Gastroesophageal sphincter (tissue), 4 donors: ENCODE measurements at regions not wholly inside any gene's neighbourhood (a gene's known extent, or its start where the extent isn't known, plus 50 kb on each side); places are given as distances from the start of the nearest gene placed in this dataset.

Source experiments
- ATAC-seq: fragments of 150-250 bp; one replicate; pipeline ENCODE4 v1.9.1; 2016; ENCODE audit warnings: mild to moderate bottlenecking, moderate library complexity
- H3K27ac ChIP-seq, 4 donors: fragments of 200-600 bp; sonication (generic) in 3 of 4; 1 replicate in 3 of 4; 2 replicates in 1 of 4; pipeline ENCODE4 v1.5.1; 2016 to 2019
- H3K27me3 ChIP-seq: fragments of 200-600 bp; sonication (generic); one replicate; pipeline ENCODE4 v1.5.1; 2019
- H3K36me3 ChIP-seq, 2 donors: fragments of 200-600 bp; sonication (generic); one replicate each; pipeline ENCODE4 v1.5.1; 2019; ENCODE audit warnings: control low read depth in 1 of 2
- H3K4me1 ChIP-seq, 3 donors: fragments of 200-600 bp; sonication (generic); 1 replicate in 2 of 3; 2 replicates in 1 of 3; pipeline ENCODE4 v1.5.1; 2016 to 2019; ENCODE audit warnings: control low read depth in 2 of 3
- H3K4me3 ChIP-seq, 2 donors: fragments of 200-600 bp; sonication (generic); one replicate each; pipeline ENCODE4 v1.5.1; 2019; ENCODE audit warnings: mild to moderate bottlenecking in 1 of 2, moderate library complexity in 1 of 2
- H3K9me3 ChIP-seq, 3 donors: fragments of 200-600 bp; sonication (generic); one replicate each; pipeline ENCODE4 v1.5.1; 2017 to 2019; ENCODE audit warnings: control low read depth in 2 of 3
- EP300 ChIP-seq: sonication (generic); formaldehyde crosslinking; IDR thresholded peaks from one replicate; pipeline ENCODE4 v1.6.1; 2017; ENCODE audit warnings: antibody characterized with exemption, mild to moderate bottlenecking
- POLR2A ChIP-seq, 2 donors: fragments of 450-650 bp; IDR thresholded peaks; one replicate each; pipeline ENCODE4 v1.6.1; 2017; ENCODE audit warnings: antibody characterized with exemption in 2 of 2, mild to moderate bottlenecking in 2 of 2, moderate library complexity in 1 of 2
- POLR2AphosphoS5 ChIP-seq: sonication (generic); formaldehyde crosslinking; IDR thresholded peaks from one replicate; pipeline ENCODE4 v1.6.1; 2017; ENCODE audit warnings: antibody characterized with exemption
- WGBS, 2 donors: methylation state at CpG; one replicate each; pipeline ENCODE4 v1.1.5; 2018; ENCODE audit warnings: low coverage in 1 of 2; 5-methylcytosine and 5-hydroxymethylcytosine counted together
- TF ChIP-seq, protein P1 (sequence below), 4 experiments: fragments of 200-600 bp in 2 of 4; fragments of 450-650 bp in 2 of 4; sonication (generic) in 1 of 4; IDR thresholded peaks; one replicate each; pipeline ENCODE4 v1.5.1; 2017 to 2019; ENCODE audit warnings: antibody characterized with exemption in 4 of 4, mild to moderate bottlenecking in 2 of 4, moderate library complexity in 2 of 4

GRCh38 chr16:86844695-86845094, 266.3 kb downstream of the FOXL1 start:
- no peak for TF ChIP-seq POLR2A (IDR thresholded peaks at IDR 0.05)
- Histone ChIP-seq H3K36me3 (no peaks in the 10 kb centered on the region), H3K4me1 (no peaks in the 10 kb centered on the region), H3K27ac (no peak overlapping the region), H3K9me3 (no peaks in the 10 kb centered on the region), H3K4me3 (no peak overlapping the region), H3K27me3 (peaks cover 25% of the 10 kb centered on the region)
- ATAC-seq, result no peak
- 75 to 100% methylated on average over 1 to 8 of the region's 16 CpGs for WGBS, 2 donors

- peaks cover 25% of the 10 kb centered on the region for H3K27me3 ChIP-seq
- no peaks in the 10 kb centered on the region for H3K9me3 ChIP-seq
- H3K4me3 ChIP-seq, result no peak overlapping the region
- TF ChIP-seq POLR2A (IDR thresholded peaks at IDR 0.05) (no peak), POLR2AphosphoS5 (no peak), EP300 (no peak)
- TF ChIP-seq, protein P1, sequence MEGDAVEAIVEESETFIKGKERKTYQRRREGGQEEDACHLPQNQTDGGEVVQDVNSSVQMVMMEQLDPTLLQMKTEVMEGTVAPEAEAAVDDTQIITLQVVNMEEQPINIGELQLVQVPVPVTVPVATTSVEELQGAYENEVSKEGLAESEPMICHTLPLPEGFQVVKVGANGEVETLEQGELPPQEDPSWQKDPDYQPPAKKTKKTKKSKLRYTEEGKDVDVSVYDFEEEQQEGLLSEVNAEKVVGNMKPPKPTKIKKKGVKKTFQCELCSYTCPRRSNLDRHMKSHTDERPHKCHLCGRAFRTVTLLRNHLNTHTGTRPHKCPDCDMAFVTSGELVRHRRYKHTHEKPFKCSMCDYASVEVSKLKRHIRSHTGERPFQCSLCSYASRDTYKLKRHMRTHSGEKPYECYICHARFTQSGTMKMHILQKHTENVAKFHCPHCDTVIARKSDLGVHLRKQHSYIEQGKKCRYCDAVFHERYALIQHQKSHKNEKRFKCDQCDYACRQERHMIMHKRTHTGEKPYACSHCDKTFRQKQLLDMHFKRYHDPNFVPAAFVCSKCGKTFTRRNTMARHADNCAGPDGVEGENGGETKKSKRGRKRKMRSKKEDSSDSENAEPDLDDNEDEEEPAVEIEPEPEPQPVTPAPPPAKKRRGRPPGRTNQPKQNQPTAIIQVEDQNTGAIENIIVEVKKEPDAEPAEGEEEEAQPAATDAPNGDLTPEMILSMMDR (IDR thresholded peaks at IDR 0.05), result no peak
- H3K36me3 ChIP-seq, result no peaks in the 10 kb centered on the region
- 90 to 92% methylated on average over 2 to 6 of the region's 7 CpGs for WGBS, 2 donors
- ATAC-seq, result no peak
- H3K4me1 ChIP-seq, result no peaks in the 10 kb centered on the region
- no peak overlapping the region for H3K27ac ChIP-seq
Observed at GRCh38 chr16:86846136-86846535, 267.8 kb downstream of the FOXL1 start.

- Histone ChIP-seq H3K27me3 (peaks cover 25% of the 10 kb centered on the region), H3K36me3 (no peaks in the 10 kb centered on the region), H3K4me3 (no peak overlapping the region), H3K9me3 (no peaks in the 10 kb centered on the region), H3K27ac (no peak overlapping the region), H3K4me1 (no peaks in the 10 kb centered on the region)
- WGBS, 2 donors, result 41 to 69% methylated on average over 4 to 8 of the region's 8 CpGs
- TF ChIP-seq, protein P1 (IDR thresholded peaks at IDR 0.05), result no peak
- TF ChIP-seq EP300 (no peak), POLR2AphosphoS5 (no peak), POLR2A (IDR thresholded peaks at IDR 0.05) (no peak)
- no peak for ATAC-seq
Observed at GRCh38 chr16:86848821-86849220, 270.5 kb downstream of the FOXL1 start.

- H3K36me3 ChIP-seq, result no peaks in the 10 kb centered on the region
- 40% methylated on average over 3 of the region's 12 CpGs; no CpG with 5 or more reads in 1 of the 2 donors for WGBS, 2 donors
- TF ChIP-seq POLR2A (IDR thresholded peaks at IDR 0.05), result no peak
- TF ChIP-seq, protein P1 (IDR thresholded peaks at IDR 0.05), result no peak
- no peak for TF ChIP-seq POLR2AphosphoS5
- no peak for TF ChIP-seq EP300
- H3K4me1 ChIP-seq, result no peaks in the 10 kb centered on the region
- peaks cover 25% of the 10 kb centered on the region for H3K27me3 ChIP-seq
- no peaks in the 10 kb centered on the region for H3K9me3 ChIP-seq
- H3K27ac ChIP-seq, result no peak overlapping the region
- no peak for ATAC-seq
- no peak overlapping the region for H3K4me3 ChIP-seq
Observed at GRCh38 chr16:86850670-86851069, 272.3 kb downstream of the FOXL1 start.

DNA sequence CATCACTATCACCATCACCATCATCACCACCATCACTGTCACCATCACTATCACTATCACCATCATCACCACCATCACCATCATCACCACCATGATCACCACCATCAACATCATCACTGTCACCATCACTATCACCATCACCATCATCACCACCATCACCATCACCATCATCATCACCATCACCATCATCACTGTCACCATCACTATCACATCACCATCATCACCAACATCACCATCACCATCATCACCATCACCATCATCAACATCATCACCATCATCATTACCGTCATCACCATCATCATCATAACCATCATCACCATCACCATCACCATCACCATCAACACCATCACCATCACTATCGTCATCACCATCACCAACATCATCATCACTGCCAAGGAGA, 273.8 kb downstream of the FOXL1 start:
- no peak overlapping the region for H3K27ac ChIP-seq
- H3K9me3 ChIP-seq, result no peaks in the 10 kb centered on the region
- no peak for ATAC-seq
- WGBS, 2 donors, result 100% methylated on average over 1 to 2 of the region's 2 CpGs
- H3K4me3 ChIP-seq, result no peak overlapping the region
- no peaks in the 10 kb centered on the region for H3K4me1 ChIP-seq
- TF ChIP-seq POLR2A (IDR thresholded peaks at IDR 0.05), result no peak
- TF ChIP-seq EP300, result no peak
- no peak for TF ChIP-seq POLR2AphosphoS5
- TF ChIP-seq, protein P1 (IDR thresholded peaks at IDR 0.05), result no peak
- peaks cover 27% of the 10 kb centered on the region for H3K27me3 ChIP-seq
- H3K36me3 ChIP-seq, result no peaks in the 10 kb centered on the region
